GM12872 (cell line): ENCODE measurements at regions not wholly inside any gene's neighbourhood (a gene's known extent, or its start where the extent isn't known, plus 50 kb on each side); places are given as distances from the start of the nearest gene placed in this dataset.

Experiments used
- TF ChIP-seq, protein P1 (sequence below): IDR thresholded peaks from 3 replicates; pipeline ENCODE4 v1.5.1; 2011; ENCODE audit warnings: low read depth, mild to moderate bottlenecking, low read length, moderate library complexity; ENCODE audit not compliant: insufficient read depth

DNA sequence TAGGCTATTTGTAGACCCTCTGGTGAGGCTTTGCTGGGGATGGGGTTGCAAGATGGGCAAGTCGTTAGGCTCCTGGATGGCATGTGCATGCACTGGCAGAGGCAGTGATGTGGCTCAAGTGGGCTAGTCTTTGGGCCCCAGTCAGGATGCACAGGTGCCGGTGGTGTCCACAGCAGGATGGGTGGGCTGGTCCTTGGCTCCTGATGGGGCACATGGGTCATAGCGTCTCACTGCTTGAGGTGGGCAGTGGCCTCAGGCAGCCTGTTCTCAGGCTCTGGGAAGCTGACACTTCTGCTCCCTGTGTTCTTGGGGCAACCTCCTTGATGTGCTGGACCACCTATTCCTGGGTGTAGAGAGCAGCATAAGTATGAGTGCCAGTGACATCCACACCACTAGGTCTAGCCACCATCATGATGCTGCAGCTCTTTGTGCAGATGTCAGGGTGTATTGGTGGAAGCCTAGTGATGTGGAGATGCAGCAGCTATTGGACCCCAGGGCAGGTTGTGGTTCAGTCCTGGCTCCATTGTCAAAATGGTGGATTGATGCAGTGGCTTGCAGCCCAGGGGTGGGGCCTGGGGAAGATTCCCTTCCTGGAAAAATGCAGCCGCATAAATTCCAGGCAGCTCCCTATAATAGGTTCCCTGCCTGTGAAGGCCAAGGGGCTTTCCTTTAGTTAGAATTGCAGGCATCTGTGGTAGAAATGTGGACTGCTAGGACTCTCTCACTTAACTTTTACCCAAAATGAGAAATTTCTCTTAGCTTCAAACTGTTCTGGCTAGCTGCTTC, 742.5 kb upstream of the MDGA2 start:
- TF ChIP-seq, protein P1, sequence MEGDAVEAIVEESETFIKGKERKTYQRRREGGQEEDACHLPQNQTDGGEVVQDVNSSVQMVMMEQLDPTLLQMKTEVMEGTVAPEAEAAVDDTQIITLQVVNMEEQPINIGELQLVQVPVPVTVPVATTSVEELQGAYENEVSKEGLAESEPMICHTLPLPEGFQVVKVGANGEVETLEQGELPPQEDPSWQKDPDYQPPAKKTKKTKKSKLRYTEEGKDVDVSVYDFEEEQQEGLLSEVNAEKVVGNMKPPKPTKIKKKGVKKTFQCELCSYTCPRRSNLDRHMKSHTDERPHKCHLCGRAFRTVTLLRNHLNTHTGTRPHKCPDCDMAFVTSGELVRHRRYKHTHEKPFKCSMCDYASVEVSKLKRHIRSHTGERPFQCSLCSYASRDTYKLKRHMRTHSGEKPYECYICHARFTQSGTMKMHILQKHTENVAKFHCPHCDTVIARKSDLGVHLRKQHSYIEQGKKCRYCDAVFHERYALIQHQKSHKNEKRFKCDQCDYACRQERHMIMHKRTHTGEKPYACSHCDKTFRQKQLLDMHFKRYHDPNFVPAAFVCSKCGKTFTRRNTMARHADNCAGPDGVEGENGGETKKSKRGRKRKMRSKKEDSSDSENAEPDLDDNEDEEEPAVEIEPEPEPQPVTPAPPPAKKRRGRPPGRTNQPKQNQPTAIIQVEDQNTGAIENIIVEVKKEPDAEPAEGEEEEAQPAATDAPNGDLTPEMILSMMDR = no peak

DNA sequence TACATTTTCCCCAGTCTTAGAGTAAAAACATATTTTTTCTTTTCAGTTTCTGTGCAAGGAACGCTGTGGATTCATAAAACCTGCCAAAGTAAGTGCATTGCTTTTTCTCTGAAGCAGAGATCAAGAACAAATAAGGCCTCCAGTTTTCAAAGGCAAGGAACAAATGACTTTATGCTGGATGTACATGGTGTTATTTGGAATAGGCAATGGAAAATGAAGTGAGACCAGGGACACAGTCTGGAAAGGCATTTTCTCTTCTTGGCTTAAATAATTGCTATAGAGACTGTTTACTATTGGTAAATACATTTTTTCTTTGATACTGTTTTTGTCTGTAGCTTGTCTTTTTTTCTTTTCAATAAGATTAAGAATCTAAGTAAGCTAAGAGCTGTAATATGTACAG, 725.9 kb upstream of the MDGA2 start:
- TF ChIP-seq, protein P1 = no peak

DNA sequence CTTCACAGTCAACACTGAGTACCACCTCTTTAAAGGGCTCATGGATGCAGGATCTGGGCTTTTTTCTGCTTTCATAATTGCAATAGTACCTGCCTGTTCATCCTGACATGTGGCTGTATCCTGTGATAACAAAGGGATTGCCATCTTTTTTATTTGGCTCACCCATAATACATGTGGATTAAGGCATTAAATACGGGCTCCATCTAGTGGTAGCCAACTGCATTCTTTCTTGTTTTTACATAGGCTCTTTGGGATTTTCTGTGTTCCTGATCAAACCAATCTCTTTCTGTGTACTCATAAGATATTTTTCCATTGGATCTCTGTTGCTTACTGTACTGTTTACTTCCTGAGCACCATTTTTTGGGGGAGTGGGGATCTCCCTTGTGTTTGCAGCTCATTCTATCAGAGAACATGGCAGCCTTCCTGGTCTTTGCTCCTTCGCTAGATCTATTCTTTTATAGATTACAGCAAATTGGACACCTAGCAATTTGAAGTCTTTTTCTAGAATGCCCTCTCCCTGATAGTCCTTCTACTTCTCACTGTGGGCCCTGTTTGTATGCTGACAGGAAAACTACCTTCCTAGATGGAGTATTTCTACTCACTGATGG, 723.4 kb upstream of the MDGA2 start:
- TF ChIP-seq, protein P1 = peak; percentile 59

DNA sequence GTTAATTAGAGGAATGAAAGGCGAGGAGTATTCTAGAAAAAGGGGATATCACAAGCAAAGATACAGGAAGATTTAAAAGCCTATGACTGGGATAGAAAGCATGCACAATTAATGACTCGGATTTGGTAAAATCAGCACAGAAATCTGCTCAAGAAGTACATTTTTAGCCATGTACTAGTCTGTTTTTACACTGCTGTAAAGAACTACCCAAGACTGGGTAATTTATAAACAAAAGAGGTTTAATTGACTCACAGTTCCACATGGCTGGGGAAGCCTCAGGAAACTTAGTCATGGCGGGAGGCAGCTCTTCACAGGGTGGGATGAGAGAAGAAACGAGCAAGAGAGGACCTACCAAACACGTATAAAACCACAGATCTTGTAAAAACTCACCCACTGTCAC, 716.3 kb upstream of the MDGA2 start:
- TF ChIP-seq, protein P1 = no peak

DNA sequence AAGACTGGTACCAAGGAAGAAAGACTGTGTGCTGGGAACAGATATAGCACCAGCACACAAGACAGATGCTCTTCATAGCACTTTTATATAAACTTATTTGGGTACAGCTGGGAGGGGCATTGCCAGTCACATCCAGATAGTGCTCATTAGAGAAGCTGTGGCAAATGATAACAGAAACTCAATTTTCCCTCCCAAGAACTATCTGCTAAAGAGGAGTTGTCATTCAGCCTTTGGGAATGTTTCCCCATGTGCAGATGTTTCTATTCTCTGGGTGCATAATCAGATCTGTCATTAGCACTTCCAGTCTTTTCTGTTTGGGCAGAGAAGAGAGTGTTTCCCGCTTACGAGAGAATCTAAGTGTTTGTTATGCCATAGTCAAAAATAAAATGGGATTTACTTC, 714.9 kb upstream of the MDGA2 start:
- TF ChIP-seq, protein P1 = no peak

DNA sequence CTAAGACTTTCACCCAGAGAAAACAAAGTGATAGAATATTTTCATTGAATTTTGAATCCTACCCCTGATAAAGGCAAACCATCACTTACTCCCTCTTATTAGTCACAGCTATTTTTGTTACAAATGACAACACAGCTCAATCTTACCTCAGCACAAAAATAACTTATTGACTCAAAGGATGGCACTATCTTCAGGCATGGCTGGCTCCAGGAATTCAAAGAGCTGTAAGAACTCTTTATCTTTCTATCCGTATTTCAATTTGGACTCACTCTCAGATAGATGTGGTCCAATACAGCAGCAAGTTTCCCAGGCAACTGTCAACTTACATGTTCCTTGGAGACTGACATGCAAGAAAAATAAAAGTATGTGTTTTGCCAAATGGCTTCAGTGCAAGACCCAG, 709.4 kb upstream of the MDGA2 start:
- TF ChIP-seq, protein P1 = no peak

DNA sequence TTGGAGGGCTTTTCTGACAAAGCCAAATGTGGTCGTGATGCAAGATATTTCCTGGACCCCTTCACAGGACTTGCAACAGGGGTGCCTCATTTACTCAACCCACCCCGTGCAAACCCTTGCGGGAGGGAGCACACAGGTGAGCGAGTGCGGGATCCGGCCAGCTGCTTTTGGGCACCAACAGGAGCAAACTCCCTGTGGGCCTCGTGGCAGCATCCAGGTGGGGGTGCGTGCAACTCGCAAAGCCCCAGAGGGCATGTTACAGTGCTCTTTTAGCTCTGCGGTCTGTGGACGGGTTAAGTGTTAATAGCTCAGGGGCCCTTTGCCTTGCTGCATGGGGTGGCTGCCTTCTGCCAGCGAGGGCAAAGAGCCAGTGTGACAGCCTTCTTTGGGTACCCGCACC, 707.6 kb upstream of the MDGA2 start:
- TF ChIP-seq, protein P1 = no peak
